Fibroblast of the aortic adventitia (primary cell): ENCODE measurements at regions not wholly inside any gene's neighbourhood (a gene's known extent, or its start where the extent isn't known, plus 50 kb on each side); places are given as distances from the start of the nearest gene placed in this dataset.

Experiments
- DNase-seq: peaks from one replicate; pipeline ENCODE4 v3.0.0-alpha.2; 2010; ENCODE audit warnings: low read depth
- H3K4me3 ChIP-seq: 2 replicates; pipeline ENCODE4 v1.5.1; 2011; ENCODE audit warnings: low read depth, mild to moderate bottlenecking, control low read depth, low read length, moderate library complexity
- CTCF ChIP-seq: IDR thresholded peaks from 2 replicates; pipeline ENCODE4 v1.5.1; 2011; ENCODE audit warnings: mild to moderate bottlenecking, low read length, control low read depth, inconsistent platforms; ENCODE audit not compliant: insufficient read depth

- H3K4me3 ChIP-seq: no peak overlapping the region
- DNase-seq: peak; percentile 52
- TF ChIP-seq CTCF: no peak
Observed at GRCh38 chr9:104286799-104287198, 192.7 kb downstream of the SMC2 start.

- H3K4me3 ChIP-seq: no peak overlapping the region
- TF ChIP-seq CTCF: no peak
- DNase-seq: no peak
Observed at GRCh38 chr9:104287253-104287878, 193.3 kb downstream of the SMC2 start.

- no peak overlapping the region for H3K4me3 ChIP-seq
- DNase-seq: no peak
- TF ChIP-seq CTCF: no peak
Observed at GRCh38 chr9:104293877-104294276, 199.8 kb downstream of the SMC2 start.

- H3K4me3 ChIP-seq: no peak overlapping the region
- DNase-seq: no peak
- TF ChIP-seq CTCF: no peak
Observed at GRCh38 chr9:104300124-104300523, 203.9 kb upstream of the OR13F1 start.

- DNase-seq: no peak
- no peak overlapping the region for H3K4me3 ChIP-seq
- no peak for TF ChIP-seq CTCF
Observed at GRCh38 chr9:104301755-104302154, 202.3 kb upstream of the OR13F1 start.

- no peak for TF ChIP-seq CTCF
- DNase-seq: no peak
- H3K4me3 ChIP-seq: no peak overlapping the region
Observed at GRCh38 chr9:104302775-104303174, 201.3 kb upstream of the OR13F1 start.

GRCh38 chr9:104304925-104305324 lies 199.1 kb upstream of the OR13F1 start:
- no peak overlapping the region for H3K4me3 ChIP-seq
- no peak for TF ChIP-seq CTCF
- no peak for DNase-seq
